Activated naive CD4-positive, alpha-beta T cell treated with anti-CD3 and anti-CD28 coated beads, Interleukin-2, amount 50 U/mL, for 24 hours (primary cell): ENCODE measurements at regions not wholly inside any gene's neighbourhood (a gene's known extent, or its start where the extent isn't known, plus 50 kb on each side); places are given as distances from the start of the nearest gene placed in this dataset.
"Not testable (repeated sequence)": the region's sequence is repeated elsewhere in the genome, so short reads cannot be mapped to it uniquely, and the experiment has no call there.

Experiments used
- H3K27ac Mint-ChIP-seq: one replicate; pipeline ENCODE4 v1.8.0; 2021; ENCODE audit warnings: mild to moderate bottlenecking, mixed read lengths
- H3K27me3 Mint-ChIP-seq: one replicate; pipeline ENCODE4 v1.8.0; 2021; ENCODE audit warnings: mixed read lengths
- H3K36me3 Mint-ChIP-seq: one replicate; pipeline ENCODE4 v1.8.0; 2021; ENCODE audit warnings: mixed read lengths
- H3K4me1 Mint-ChIP-seq: one replicate; pipeline ENCODE4 v1.8.0; 2021; ENCODE audit warnings: mixed read lengths
- H3K4me3 Mint-ChIP-seq: one replicate; pipeline ENCODE4 v1.8.0; 2021; ENCODE audit warnings: mild to moderate bottlenecking, mixed read lengths
- H3K9me3 Mint-ChIP-seq: one replicate; pipeline ENCODE4 v1.8.0; 2021; ENCODE audit warnings: mixed read lengths

- Mint-ChIP-seq H3K27me3 (no peaks in the 10 kb centered on the region), H3K4me1 (peaks cover under 1% of the 10 kb centered on the region), H3K9me3 (no peaks in the 10 kb centered on the region), H3K27ac (no peak overlapping the region), H3K36me3 (no peaks in the 10 kb centered on the region), H3K4me3 (no peak overlapping the region)
Measured at GRCh38 chr9:96126321-96126881, 175.6 kb downstream of the HSD17B3 start.

- Mint-ChIP-seq H3K27me3 (peaks cover 1% of the 10 kb centered on the region), H3K4me3 (no peak overlapping the region), H3K9me3 (no peaks in the 10 kb centered on the region), H3K27ac (no peak overlapping the region), H3K4me1 (peaks cover 9% of the 10 kb centered on the region), H3K36me3 (no peaks in the 10 kb centered on the region)
Measured at GRCh38 chr9:96125624-96126023, 176.4 kb downstream of the HSD17B3 start.

- Mint-ChIP-seq H3K4me1 (peaks cover 10% of the 10 kb centered on the region), H3K4me3 (no peak overlapping the region), H3K9me3 (no peaks in the 10 kb centered on the region), H3K27ac (no peak overlapping the region), H3K36me3 (no peaks in the 10 kb centered on the region), H3K27me3 (peaks cover 9% of the 10 kb centered on the region)
Measured at GRCh38 chr9:96122751-96123150, 179.2 kb downstream of the HSD17B3 start.

GRCh38 chr9:96122282-96122681, 179.7 kb downstream of the HSD17B3 start:
- peaks cover 10% of the 10 kb centered on the region for H3K4me1 Mint-ChIP-seq
- no peaks in the 10 kb centered on the region for H3K36me3 Mint-ChIP-seq
- peaks cover 9% of the 10 kb centered on the region for H3K27me3 Mint-ChIP-seq
- H3K4me3 Mint-ChIP-seq: no peak overlapping the region
- H3K9me3 Mint-ChIP-seq: no peaks in the 10 kb centered on the region
- H3K27ac Mint-ChIP-seq: no peak overlapping the region

- Mint-ChIP-seq H3K4me3 (no peak overlapping the region), H3K36me3 (no peaks in the 10 kb centered on the region), H3K27me3 (peaks cover 13% of the 10 kb centered on the region), H3K27ac (no peak overlapping the region), H3K9me3 (no peaks in the 10 kb centered on the region), H3K4me1 (peaks cover 10% of the 10 kb centered on the region)
Measured at GRCh38 chr9:96121136-96121535, 180.8 kb downstream of the HSD17B3 start.

DNA sequence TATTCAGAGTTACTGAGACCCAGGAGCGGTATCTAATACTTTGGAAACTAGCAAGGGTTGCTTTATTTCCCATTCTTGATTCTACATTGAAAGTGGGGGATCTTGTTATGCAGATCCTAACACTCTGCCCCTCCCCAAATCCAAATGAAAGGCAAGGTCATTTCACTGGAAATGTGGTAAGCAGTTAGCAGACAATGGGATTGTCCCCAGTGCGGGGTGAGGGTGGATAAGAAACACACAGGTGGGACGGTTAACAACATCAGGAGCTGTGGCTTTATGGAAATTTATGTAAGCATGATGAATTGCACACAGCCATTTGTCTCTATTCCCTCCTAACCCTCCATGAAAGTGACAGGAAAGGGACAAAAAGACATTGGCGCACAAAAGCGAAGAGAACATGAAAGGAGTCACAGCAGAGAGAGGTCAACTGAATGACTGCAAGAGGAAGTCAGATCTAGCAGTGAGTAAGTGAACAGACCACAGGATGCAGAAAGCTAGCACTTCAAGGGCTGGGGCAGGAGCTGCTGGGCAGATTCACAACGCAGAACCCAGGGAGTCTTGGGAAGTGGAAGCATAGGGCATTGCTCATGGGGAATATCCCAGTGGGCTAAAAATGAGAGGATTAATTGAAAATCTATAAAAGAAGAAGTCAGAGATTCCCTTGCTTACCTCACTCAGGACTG, 184.4 kb downstream of the HSD17B3 start:
- Mint-ChIP-seq H3K36me3 (no peaks in the 10 kb centered on the region), H3K9me3 (no peaks in the 10 kb centered on the region), H3K27me3 (peaks cover 16% of the 10 kb centered on the region), H3K4me3 (no peak overlapping the region), H3K27ac (no peak overlapping the region), H3K4me1 (peaks cover 10% of the 10 kb centered on the region)

- Mint-ChIP-seq H3K27ac (no peak overlapping the region), H3K27me3 (peaks cover 16% of the 10 kb centered on the region), H3K36me3 (no peaks in the 10 kb centered on the region)
Measured at GRCh38 chr9:96116275-96117064, 185.5 kb downstream of the HSD17B3 start.

DNA sequence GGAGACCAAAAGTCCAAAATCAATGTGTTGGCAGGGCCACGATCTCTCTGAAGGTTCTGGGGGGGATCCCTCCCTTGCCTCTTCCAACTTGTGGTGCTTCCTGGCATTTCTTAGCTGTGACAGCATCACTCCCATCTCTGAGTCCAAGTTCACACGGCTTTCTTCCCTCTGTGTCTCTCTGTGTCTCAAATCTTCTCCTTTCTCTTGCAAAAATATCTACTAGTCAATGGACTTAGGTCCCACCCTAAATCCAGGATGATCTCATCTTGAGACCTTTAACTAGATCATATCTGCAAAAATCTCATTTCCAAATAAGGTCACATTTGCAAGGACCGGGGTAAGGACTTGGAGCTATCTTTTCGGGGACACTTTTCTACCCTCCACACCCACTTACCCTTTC, 186.1 kb downstream of the HSD17B3 start:
- Mint-ChIP-seq H3K4me1 (peaks cover 3% of the 10 kb centered on the region), H3K9me3 (no peaks in the 10 kb centered on the region), H3K27ac (no peak overlapping the region), H3K36me3 (no peaks in the 10 kb centered on the region), H3K27me3 (peaks cover 19% of the 10 kb centered on the region), H3K4me3 (no peak overlapping the region)

More at GRCh38 chr9:96116275-96117064, 185.5 kb downstream of the HSD17B3 start:
- Mint-ChIP-seq H3K9me3 (no peaks in the 10 kb centered on the region), H3K4me1 (peaks cover 10% of the 10 kb centered on the region), H3K4me3 (no peak overlapping the region)

GRCh38 chr9:96113032-96113431, 188.9 kb downstream of the HSD17B3 start:
- no peak overlapping the region for H3K27ac Mint-ChIP-seq
- H3K27me3 Mint-ChIP-seq: peaks cover 15% of the 10 kb centered on the region
- H3K9me3 Mint-ChIP-seq: no peaks in the 10 kb centered on the region
- no peak overlapping the region for H3K4me3 Mint-ChIP-seq
- H3K4me1 Mint-ChIP-seq: no peaks in the 10 kb centered on the region
- no peaks in the 10 kb centered on the region for H3K36me3 Mint-ChIP-seq

- H3K4me1 Mint-ChIP-seq: no peaks in the 10 kb centered on the region
- peaks cover 12% of the 10 kb centered on the region for H3K9me3 Mint-ChIP-seq
- H3K36me3 Mint-ChIP-seq: peaks cover 5% of the 10 kb centered on the region
- no peak overlapping the region for H3K4me3 Mint-ChIP-seq
- H3K27me3 Mint-ChIP-seq: peaks cover 6% of the 10 kb centered on the region
- H3K27ac Mint-ChIP-seq: no peak overlapping the region
Measured at GRCh38 chr9:96109680-96110351, 192.2 kb downstream of the HSD17B3 start.

DNA sequence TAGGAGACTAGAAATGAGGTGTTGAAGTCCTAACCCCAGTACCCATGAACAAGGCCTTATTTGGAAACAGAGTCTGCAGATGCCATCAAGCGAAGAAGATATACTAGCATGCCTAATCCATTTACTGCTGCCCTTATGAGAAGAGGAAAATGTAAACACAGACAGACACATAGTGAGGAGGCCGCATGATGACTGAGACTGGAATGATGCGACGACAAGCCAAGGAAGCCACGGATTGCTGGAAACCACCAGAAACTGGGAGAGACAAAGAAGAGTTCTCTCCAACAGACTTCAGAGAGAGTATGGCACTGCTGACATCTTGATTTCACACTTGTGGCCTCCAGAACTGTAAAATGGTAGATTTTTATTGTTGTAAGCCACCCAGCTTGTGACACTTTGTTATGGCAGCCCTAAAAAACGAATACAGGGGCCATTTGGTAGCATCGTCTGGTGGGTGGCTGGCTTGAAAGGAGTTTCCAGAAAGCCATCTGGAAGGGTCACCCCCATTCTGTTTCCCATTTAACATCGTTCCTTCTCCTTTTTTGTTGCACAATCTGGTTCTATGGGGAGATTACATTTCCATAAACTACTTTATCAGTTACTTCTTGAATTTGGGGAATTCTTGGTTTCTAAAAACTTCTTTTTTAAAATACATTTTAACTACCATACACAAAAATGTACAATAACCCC, 193.1 kb downstream of the HSD17B3 start:
- peaks cover 22% of the 10 kb centered on the region for H3K9me3 Mint-ChIP-seq
- peaks cover 5% of the 10 kb centered on the region for H3K36me3 Mint-ChIP-seq
- no peak overlapping the region for H3K4me3 Mint-ChIP-seq

GRCh38 chr9:96107436-96107835, 194.5 kb downstream of the HSD17B3 start:
- no peak overlapping the region for H3K4me3 Mint-ChIP-seq
- peaks cover 6% of the 10 kb centered on the region for H3K27me3 Mint-ChIP-seq
- H3K27ac Mint-ChIP-seq: no peak overlapping the region
- peaks cover 5% of the 10 kb centered on the region for H3K36me3 Mint-ChIP-seq
- H3K4me1 Mint-ChIP-seq: no peaks in the 10 kb centered on the region
- peaks cover 24% of the 10 kb centered on the region for H3K9me3 Mint-ChIP-seq

More for the DNA sequence above, 193.1 kb downstream of the HSD17B3 start:
- Mint-ChIP-seq H3K27ac (peak overlapping the region; percentile 30), H3K4me1 (no peaks in the 10 kb centered on the region), H3K27me3 (peaks cover 6% of the 10 kb centered on the region)

DNA sequence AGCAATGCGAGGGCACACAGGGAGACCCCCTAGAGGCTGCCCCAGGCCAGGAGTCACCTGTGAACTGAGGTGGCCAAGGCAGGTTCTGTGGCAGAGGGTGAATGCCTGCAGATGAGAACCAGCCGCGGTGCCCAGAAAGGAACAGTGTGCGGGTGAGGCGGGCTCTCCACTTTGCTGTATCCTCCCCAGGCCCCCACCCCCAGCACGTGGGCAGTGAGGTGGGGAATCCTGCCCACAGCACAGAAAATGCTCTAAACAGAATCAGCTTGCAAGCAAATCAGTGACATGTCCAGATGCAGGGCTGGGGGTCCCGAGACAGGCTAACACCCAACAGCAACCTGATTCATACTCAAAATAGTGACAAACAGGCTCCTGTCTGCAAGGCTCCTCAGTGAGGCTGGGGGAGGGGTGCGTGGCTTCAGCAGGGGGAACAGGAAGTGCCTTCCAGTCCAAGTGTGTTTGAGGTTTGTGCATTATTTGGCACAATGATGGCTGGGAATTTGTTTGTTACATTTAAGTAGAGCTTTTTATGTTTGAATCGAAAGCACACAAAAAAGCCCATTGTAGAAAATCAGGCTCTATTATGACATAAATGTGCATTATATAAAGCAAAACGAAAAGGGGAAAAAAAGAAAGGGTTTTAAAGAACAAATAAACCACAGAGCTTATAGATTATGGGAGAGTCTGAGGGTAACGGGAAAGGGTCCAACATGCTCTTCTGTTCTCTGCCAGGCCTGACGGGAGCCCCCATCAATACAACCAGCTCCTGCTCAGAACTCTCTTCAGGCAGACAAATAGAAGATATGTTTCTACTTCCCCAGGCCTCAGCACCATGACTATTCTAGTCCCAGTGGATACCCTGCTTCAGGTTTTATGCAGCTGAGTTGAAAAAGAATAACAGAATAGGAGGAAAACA, 201.3 kb downstream of the HSD17B3 start:
- H3K36me3 Mint-ChIP-seq: peaks cover 4% of the 10 kb centered on the region
- H3K9me3 Mint-ChIP-seq: peaks cover 18% of the 10 kb centered on the region
- no peaks in the 10 kb centered on the region for H3K27me3 Mint-ChIP-seq
- peaks cover 16% of the 10 kb centered on the region for H3K4me1 Mint-ChIP-seq
- no peak overlapping the region for H3K4me3 Mint-ChIP-seq
- H3K27ac Mint-ChIP-seq: no peak overlapping the region

GRCh38 chr9:96090630-96091029, 211.3 kb downstream of the HSD17B3 start:
- not testable (repeated sequence) for H3K27ac Mint-ChIP-seq, H3K4me3 Mint-ChIP-seq, H3K36me3 Mint-ChIP-seq, H3K9me3 Mint-ChIP-seq, H3K27me3 Mint-ChIP-seq, H3K4me1 Mint-ChIP-seq
